Pancreas (tissue), 10 donors: ENCODE measurements at regions not wholly inside any gene's neighbourhood (a gene's known extent, or its start where the extent isn't known, plus 50 kb on each side); places are given as distances from the start of the nearest gene placed in this dataset.
A peak's percentile ranks its signal among the peaks of the same experiment; 100 is the strongest.

Experiments
- ATAC-seq, 4 donors: fragments of 200-7000 bp; cut with Tn5 transposase; one replicate each; pipeline versions ENCODE4 v1.8.0 to v1.9.1; 2020; ENCODE audit warnings: mild to moderate bottlenecking in 4 of 4, moderate library complexity in 4 of 4
- DNase-seq, 6 donors: peaks; one replicate each; pipeline ENCODE4 v3.0.0-alpha.2; 2020
- FAIRE-seq: peaks from 2 replicates; lab custom pipeline; 2012; peaks lifted over from hg19 to GRCh38; lab: Jason Lieb, UNC
- H3K27ac ChIP-seq, 4 donors: fragments of 200-600 bp; sonication (generic); 1 replicate in 3 of 4; 2 replicates in 1 of 4; pipeline versions ENCODE4 v1.5.0 to v1.8.0; 2020
- H3K27me3 ChIP-seq, 4 donors: fragments of 200-600 bp; one replicate each; pipeline ENCODE4 v1.8.0; 2021
- H3K36me3 ChIP-seq, 3 donors: fragments of 200-600 bp; sonication (generic) in 1 of 3; one replicate each; pipeline versions ENCODE4 v1.5.0 to v1.8.0; 2020 to 2021
- H3K4me1 ChIP-seq, 3 donors: fragments of 200-600 bp; one replicate each; pipeline ENCODE4 v1.8.0; 2021
- H3K4me3 ChIP-seq, 4 donors: fragments of 200-600 bp; sonication (generic) in 2 of 4; one replicate each; pipeline versions ENCODE4 v1.5.0 to v1.8.0; 2020 to 2021
- H3K9me3 ChIP-seq, 4 donors: fragments of 200-600 bp; one replicate each; pipeline ENCODE4 v1.8.0; 2021
- WGBS, 2 donors: extraction: QIAGEN DNeasy Blood & Tissue Kit; methylation state at CpG; one replicate each; pipeline ENCODE4 v1.1.7; 2013; 5-methylcytosine and 5-hydroxymethylcytosine counted together
- intact Hi-C, 3 donors: fragments of 100-400 bp; cut with DNase I; formaldehyde crosslinking; loops; one replicate each; pipeline versions ENCODE4 v1.11.1 to v1.14.2; 2022
- TF ChIP-seq, protein P1 (sequence below), 4 donors: fragments of 200-600 bp; sonication (generic) in 3 of 4; IDR thresholded peaks; one replicate each; pipeline versions ENCODE4 v1.5.0 to v1.8.0; 2021; ENCODE audit warnings: antibody characterized with exemption in 4 of 4
- donor health status: healthy with polysubstance abuse.
- donor health status: DM: no; HTN: no; CAD: no; lungs with moderate emphysema.
- donor health status: DM: no; HTN: no; CAD: no.
- donor health status: control.
- donor health status: control.
- donor health status: Bipolar disorder and iron deficiency.
- donor health status: DM: yes; HTN: yes; CAD: no.
- donor health status: DM: no; HTN: no; CAD: no.
- donor health status: DM: no; HTN: no; CAD: no.
- donor health status: DM: yes; HTN: yes; CAD: no.

DNA sequence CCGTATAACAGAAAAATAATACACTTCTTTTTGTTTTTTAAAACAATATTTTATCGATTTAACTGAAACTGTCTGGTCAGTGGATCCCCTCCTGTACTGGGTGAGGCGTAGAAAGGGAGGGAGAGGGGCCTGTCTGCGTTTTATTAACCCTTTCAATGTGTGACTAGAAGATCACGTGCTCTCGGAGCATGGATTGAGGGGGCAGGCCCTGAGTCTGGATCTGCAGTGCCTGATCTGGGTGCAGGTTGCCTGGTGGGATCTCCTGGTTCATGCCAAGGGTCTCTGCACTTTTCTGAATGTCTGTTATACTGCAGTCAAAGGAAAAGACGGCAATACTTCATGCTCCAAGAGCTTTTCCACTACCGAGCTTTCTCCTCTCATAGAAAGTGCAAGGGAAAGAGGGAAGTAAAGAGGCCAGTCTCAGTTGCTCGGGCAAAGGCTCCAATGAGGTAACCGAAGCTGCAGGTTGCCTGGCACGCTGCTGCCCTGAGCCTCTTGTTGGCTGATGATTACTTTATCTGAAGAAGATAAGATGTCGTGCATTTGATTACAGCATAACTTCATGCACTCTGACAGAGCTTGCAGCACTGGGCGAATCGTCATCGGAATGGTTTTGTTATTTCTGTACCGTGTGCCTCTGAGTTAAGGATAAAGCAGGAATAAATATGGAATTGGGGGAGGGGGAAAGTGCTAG is 167.5 kb upstream of the PMEPA1 start:
- no peak for FAIRE-seq
- no peak overlapping the region for H3K4me3 ChIP-seq
- 29 to 31% methylated on average over 16 of the region's 16 CpGs for WGBS, 2 donors

DNA sequence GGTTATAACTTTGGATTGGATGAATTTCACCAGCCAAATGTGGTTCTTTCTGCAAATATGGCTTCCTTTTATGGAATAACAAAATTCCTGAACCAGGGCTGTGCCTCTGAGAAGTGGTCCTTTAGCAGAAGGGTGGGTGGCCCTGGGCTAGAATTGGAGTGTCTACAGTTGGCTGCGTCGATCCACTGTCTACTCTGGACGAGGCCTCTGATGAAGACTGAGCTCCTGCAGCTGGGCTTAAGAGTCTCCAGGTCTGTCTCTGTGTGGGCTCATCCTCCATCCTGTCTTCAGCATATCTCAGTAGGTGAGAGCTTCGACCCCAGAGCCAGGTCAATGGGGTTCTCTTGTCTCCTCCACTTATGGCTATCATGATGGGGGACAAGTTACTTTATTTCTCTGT is 166.3 kb upstream of the PMEPA1 start:
- no peaks in the 10 kb centered on the region for H3K27me3 ChIP-seq
- H3K9me3 ChIP-seq: no peaks in the 10 kb centered on the region
- 65 to 79% methylated on average over 4 of the region's 4 CpGs for WGBS, 2 donors
- ATAC-seq (no peak), FAIRE-seq (no peak), DNase-seq (no peak)
- TF ChIP-seq, protein P1, sequence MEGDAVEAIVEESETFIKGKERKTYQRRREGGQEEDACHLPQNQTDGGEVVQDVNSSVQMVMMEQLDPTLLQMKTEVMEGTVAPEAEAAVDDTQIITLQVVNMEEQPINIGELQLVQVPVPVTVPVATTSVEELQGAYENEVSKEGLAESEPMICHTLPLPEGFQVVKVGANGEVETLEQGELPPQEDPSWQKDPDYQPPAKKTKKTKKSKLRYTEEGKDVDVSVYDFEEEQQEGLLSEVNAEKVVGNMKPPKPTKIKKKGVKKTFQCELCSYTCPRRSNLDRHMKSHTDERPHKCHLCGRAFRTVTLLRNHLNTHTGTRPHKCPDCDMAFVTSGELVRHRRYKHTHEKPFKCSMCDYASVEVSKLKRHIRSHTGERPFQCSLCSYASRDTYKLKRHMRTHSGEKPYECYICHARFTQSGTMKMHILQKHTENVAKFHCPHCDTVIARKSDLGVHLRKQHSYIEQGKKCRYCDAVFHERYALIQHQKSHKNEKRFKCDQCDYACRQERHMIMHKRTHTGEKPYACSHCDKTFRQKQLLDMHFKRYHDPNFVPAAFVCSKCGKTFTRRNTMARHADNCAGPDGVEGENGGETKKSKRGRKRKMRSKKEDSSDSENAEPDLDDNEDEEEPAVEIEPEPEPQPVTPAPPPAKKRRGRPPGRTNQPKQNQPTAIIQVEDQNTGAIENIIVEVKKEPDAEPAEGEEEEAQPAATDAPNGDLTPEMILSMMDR (IDR thresholded peaks at IDR 0.05): no peak
- no peaks in the 10 kb centered on the region for H3K36me3 ChIP-seq
- no peak overlapping the region for H3K4me3 ChIP-seq
- intact Hi-C loops: no loop called here
- no peaks in the 10 kb centered on the region for H3K4me1 ChIP-seq
- H3K27ac ChIP-seq: no peak overlapping the region

More for the DNA sequence above, 167.5 kb upstream of the PMEPA1 start:
- Histone ChIP-seq H3K36me3 (no peaks in the 10 kb centered on the region), H3K4me1 (no peaks in the 10 kb centered on the region), H3K27ac (no peak overlapping the region), H3K9me3 (no peaks in the 10 kb centered on the region), H3K27me3 (no peaks in the 10 kb centered on the region)
- ATAC-seq: peak in 3 of 4 donors; percentile 30 to 57 (median 40)
- DNase-seq: no peak
- intact Hi-C loops: no loop called here
- TF ChIP-seq, protein P1 (IDR thresholded peaks at IDR 0.05): no peak

DNA sequence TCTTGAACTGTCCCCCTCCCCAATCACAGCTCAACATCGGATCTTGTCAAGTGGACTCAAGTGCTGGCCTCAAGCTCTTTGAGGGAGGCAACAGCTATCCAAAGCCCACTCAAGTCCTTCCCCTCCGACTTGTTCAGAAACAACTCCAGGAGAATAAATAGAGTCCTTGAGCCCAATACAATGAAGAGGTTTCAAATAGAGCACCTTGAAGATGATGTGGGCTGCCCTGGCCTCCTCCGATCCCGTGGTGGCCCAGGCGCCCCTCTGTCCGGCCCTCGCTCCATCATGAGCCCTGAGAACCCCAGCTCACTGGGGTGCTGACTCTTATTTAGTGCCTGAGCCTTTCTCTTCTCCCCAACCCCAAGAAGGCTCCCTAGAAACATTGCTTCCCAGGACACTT is 164.3 kb upstream of the PMEPA1 start:
- Histone ChIP-seq H3K4me1 (no peaks in the 10 kb centered on the region), H3K36me3 (no peaks in the 10 kb centered on the region), H3K9me3 (no peaks in the 10 kb centered on the region), H3K4me3 (no peak overlapping the region), H3K27me3 (no peaks in the 10 kb centered on the region), H3K27ac (no peak overlapping the region)
- 80 to 91% methylated on average over 7 of the region's 7 CpGs for WGBS, 2 donors
- ATAC-seq (no peak), DNase-seq (no peak), FAIRE-seq (no peak)
- intact Hi-C loops: no loop called here
- TF ChIP-seq, protein P1 (IDR thresholded peaks at IDR 0.05): no peak

DNA sequence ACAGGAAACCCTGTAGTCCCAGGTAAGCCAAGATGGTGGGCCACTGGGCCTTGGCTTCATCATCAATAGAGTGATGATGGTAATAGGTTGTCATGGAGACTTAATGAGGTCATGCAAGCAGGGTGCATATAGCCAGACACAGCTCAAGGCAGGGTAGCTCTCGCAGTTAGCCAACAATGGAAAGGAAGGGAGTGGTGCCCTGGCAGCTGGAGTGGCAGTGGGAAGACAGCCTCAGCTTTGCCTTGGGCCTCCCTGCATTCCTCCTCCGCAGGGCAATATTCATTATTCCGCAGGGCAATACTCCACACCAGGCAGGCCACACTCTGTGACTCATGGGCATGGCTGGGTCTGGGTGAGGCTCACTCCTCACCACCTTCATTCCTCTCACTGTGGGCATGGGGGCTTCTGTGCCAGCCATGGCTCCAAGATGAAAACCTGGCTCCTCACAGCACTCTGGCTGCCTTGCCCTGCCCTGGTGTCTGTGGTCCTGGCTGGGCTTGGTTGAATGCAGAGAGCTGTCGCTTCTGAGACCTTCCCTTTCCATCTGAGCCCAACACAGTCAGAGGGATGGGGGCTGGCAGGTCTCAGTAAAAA is 163.1 kb upstream of the PMEPA1 start:
- H3K4me3 ChIP-seq: no peak overlapping the region

More for the DNA sequence above, 163.1 kb upstream of the PMEPA1 start:
- no peaks in the 10 kb centered on the region for H3K27me3 ChIP-seq
- no peaks in the 10 kb centered on the region for H3K36me3 ChIP-seq
- intact Hi-C loops: no loop called here
- H3K4me1 ChIP-seq: no peaks in the 10 kb centered on the region
- TF ChIP-seq, protein P1 (IDR thresholded peaks at IDR 0.05): no peak
- 86 to 91% methylated on average over 4 of the region's 4 CpGs for WGBS, 2 donors
- no peaks in the 10 kb centered on the region for H3K9me3 ChIP-seq
- ATAC-seq: no peak
- DNase-seq: no peak
- no peak overlapping the region for H3K27ac ChIP-seq
- FAIRE-seq: no peak
